Muscle of leg (tissue), 3 donors: ENCODE measurements at regions not wholly inside any gene's neighbourhood (a gene's known extent, or its start where the extent isn't known, plus 50 kb on each side); places are given as distances from the start of the nearest gene placed in this dataset.
A peak's percentile ranks its signal among the peaks of the same experiment; 100 is the strongest.

ENCODE experiments used
- DNase-seq: peaks from one replicate; pipeline ENCODE4 v3.0.0; 2013
- H3K27ac ChIP-seq: one replicate; pipeline ENCODE4 v1.5.1; 2013; ENCODE audit warnings: mild to moderate bottlenecking, low read length, control low read depth
- H3K27me3 ChIP-seq: one replicate; pipeline ENCODE4 v1.6.1; 2013; ENCODE audit warnings: low read length; ENCODE audit not compliant: control insufficient read depth, insufficient read depth
- H3K36me3 ChIP-seq: one replicate; pipeline ENCODE4 v1.6.1; 2013; ENCODE audit warnings: low read length; ENCODE audit not compliant: control insufficient read depth, insufficient read depth
- H3K4me1 ChIP-seq: one replicate; pipeline ENCODE4 v1.6.1; 2013; ENCODE audit warnings: low read length; ENCODE audit not compliant: control insufficient read depth, insufficient read depth
- H3K4me3 ChIP-seq: one replicate; pipeline ENCODE4 v1.5.1; 2013; ENCODE audit warnings: low read length, control low read depth
- H3K9me3 ChIP-seq: replicated peaks from 2 replicates; pipeline ENCODE4 v1.6.1; 2013; ENCODE audit warnings: low read depth, low read length; ENCODE audit not compliant: control insufficient read depth
- WGBS: methylation state at CpG from one replicate; pipeline ENCODE4 v1.1.5; 2013; ENCODE audit warnings: missing lambda C conversion rate; ENCODE audit not compliant: insufficient coverage; 5-methylcytosine and 5-hydroxymethylcytosine counted together

DNA sequence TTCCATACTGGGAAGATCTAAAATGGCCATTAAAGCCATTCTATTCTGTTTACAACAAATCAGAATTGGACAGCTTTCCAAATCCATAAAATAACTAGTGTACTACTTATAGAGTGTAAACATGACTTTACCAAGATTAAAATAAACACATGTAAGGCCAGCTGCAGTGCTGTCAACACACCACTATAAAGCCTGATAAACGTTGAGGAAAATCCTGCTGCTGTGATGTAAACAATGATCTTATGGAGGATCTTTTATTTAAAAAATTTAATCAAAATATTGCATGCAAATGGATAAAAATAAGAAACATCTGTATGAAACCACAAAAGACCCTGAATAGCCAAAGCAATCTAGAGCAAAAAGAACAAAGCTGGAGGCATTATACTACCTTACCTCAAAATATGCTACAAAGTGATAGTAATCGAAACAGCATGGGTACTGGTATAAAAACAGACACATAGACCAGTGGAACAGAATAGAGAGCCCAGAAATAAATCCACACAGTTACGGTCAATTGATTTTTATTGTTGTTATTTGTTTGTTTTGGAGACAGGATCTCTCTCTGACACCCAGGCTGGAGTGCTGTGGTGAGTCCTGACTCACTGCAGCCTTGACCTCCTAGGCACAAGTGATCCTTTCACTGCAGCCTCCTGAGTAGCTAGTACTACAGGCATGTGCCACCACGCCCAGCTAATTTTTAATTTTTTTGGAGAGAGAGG, 428.8 kb upstream of the C2CD4B start:
- no peak overlapping the region for H3K4me3 ChIP-seq
- no peak overlapping the region for H3K27ac ChIP-seq
- no peaks in the 10 kb centered on the region for H3K9me3 ChIP-seq
- H3K4me1 ChIP-seq = peaks cover 11% of the 10 kb centered on the region
- H3K36me3 ChIP-seq = peaks cover 5% of the 10 kb centered on the region
- no peak for DNase-seq
- WGBS = no CpG with 5 or more reads among the region's 4 CpGs
- H3K27me3 ChIP-seq = no peaks in the 10 kb centered on the region

DNA sequence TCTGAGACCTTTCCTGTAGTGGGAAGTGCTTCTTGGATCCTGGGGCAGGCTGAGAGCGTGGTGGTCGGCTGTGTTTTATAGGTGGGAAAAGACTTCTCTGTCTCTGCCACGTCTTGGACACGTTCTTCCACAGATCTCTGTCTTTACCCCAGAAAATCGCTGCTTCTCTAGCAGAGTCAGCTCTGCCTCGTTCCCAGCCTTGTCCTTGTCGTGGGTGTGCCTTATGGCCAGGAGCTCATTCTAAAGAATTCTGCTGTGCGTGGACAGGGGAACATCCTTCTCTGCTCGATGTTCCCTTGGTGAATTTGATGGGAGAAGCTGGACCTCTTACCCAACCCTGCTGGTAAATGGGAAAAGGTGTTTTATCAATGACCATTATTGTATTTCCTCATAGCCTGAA, 433.1 kb upstream of the C2CD4B start:
- Histone ChIP-seq H3K36me3 (no peaks in the 10 kb centered on the region), H3K9me3 (no peaks in the 10 kb centered on the region), H3K27ac (no peak overlapping the region), H3K27me3 (no peaks in the 10 kb centered on the region), H3K4me3 (no peak overlapping the region), H3K4me1 (peaks cover 16% of the 10 kb centered on the region)
- DNase-seq = no peak
- WGBS = 90% methylated on average over 3 of the region's 9 CpGs

GRCh38 chr15:62599791-62600777, 435.0 kb upstream of the C2CD4B start:
- H3K27me3 ChIP-seq = no peaks in the 10 kb centered on the region
- WGBS = 23% methylated on average over 6 of the region's 13 CpGs
- no peaks in the 10 kb centered on the region for H3K9me3 ChIP-seq
- H3K4me3 ChIP-seq = no peak overlapping the region
- peak overlapping the region; percentile 57 for H3K27ac ChIP-seq
- peaks cover 14% of the 10 kb centered on the region for H3K4me1 ChIP-seq
- peak; percentile 63 for DNase-seq
- H3K36me3 ChIP-seq = no peaks in the 10 kb centered on the region

GRCh38 chr15:62601777-62602545, 436.9 kb upstream of the C2CD4B start:
- Histone ChIP-seq H3K27me3 (no peaks in the 10 kb centered on the region), H3K27ac (no peak overlapping the region), H3K9me3 (no peaks in the 10 kb centered on the region), H3K4me1 (peaks cover 17% of the 10 kb centered on the region), H3K4me3 (no peak overlapping the region), H3K36me3 (no peaks in the 10 kb centered on the region)
- no peak for DNase-seq
- WGBS = no CpG with 5 or more reads among the region's 9 CpGs

DNA sequence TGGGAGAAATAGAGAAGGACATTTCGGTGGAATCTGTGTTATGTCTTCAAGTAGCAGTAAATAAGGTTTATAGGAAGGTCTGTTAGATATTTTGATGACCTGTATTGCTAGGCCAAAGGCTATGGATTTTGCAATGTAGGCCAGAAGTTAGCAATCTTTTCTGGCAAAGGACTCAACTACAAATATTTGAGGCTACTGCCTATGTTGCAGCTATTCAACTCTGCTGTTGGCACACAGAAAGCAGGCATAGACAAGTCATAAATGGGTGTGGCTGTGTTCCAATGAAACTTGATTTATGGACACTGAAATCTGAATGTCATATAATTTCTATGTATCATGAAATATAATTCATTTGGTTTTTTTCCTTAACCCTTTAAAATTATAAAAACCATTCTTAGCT, 438.7 kb upstream of the C2CD4B start:
- Histone ChIP-seq H3K27ac (no peak overlapping the region), H3K36me3 (no peaks in the 10 kb centered on the region), H3K4me1 (peaks cover 16% of the 10 kb centered on the region), H3K4me3 (no peak overlapping the region), H3K9me3 (no peaks in the 10 kb centered on the region), H3K27me3 (no peaks in the 10 kb centered on the region)
- no peak for DNase-seq
- WGBS = 88% methylated on average over 1 of the region's 1 CpG

DNA sequence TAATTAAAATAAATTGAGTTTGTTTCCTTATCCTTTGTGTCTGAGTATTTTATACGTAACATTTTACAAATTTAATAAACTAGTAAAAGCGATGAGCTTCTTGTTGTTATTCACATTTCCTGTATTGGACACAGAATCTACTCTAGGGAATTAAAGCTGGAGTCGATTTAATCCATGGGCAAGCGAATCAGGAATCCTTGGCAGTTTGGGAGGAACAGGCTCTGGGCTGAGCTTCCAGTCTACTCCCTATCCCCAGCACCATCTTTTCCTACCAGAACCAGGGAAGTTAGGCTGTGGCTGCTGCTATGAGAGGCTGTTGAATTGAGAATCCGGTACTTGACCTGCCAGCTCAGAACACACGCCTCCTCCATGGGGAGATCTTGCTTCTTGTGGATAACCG, 437.3 kb upstream of the TPM1 start:
- H3K9me3 ChIP-seq = no peaks in the 10 kb centered on the region
- H3K4me3 ChIP-seq = no peak overlapping the region
- WGBS = 45% methylated on average over 2 of the region's 7 CpGs
- peaks cover 7% of the 10 kb centered on the region for H3K4me1 ChIP-seq
- peak; percentile 86 for DNase-seq
- H3K36me3 ChIP-seq = no peaks in the 10 kb centered on the region
- no peak overlapping the region for H3K27ac ChIP-seq
- H3K27me3 ChIP-seq = no peaks in the 10 kb centered on the region

DNA sequence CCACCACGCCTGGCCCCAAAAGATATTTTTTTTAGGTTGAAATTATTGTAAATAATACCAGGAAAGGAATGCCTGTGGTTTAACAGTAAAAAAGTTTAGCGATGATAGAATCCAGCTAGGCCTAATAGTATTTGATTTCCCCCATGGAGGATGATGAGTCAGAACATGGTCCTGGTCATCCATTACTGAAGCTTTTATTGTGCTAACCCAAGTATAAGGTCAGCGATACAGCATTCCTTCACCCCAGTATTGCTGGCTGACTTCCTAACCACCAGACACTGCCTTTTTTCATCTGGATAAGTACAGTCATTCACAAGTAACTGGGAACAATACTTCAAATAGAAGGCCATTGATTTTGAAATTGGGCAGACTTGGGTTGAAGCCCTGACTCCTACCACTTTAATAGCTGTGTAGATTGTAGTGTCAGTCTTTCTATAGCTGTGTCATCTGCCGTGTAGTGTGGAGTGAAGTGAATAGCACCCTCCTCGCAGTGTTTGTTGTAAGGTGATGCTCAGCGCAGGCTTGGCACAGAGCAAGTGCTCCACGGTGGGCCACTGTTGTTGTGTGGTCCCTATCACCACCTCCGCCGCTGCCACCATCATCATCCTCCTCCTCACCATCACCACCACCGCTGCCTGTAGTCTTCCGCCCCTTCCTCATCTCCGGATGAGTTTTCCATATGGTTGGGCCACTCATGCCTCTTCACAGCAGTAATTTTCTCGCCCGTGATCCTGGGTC, 436.0 kb upstream of the TPM1 start:
- Histone ChIP-seq H3K9me3 (no peaks in the 10 kb centered on the region), H3K36me3 (no peaks in the 10 kb centered on the region), H3K27ac (no peak overlapping the region), H3K4me1 (peaks cover 5% of the 10 kb centered on the region), H3K4me3 (no peak overlapping the region), H3K27me3 (no peaks in the 10 kb centered on the region)
- WGBS = 97% methylated on average over 10 of the region's 14 CpGs
- DNase-seq = peak; percentile 29

- DNase-seq = no peak
- H3K9me3 ChIP-seq = no peaks in the 10 kb centered on the region
- no peak overlapping the region for H3K4me3 ChIP-seq
- no peaks in the 10 kb centered on the region for H3K27me3 ChIP-seq
- H3K36me3 ChIP-seq = no peaks in the 10 kb centered on the region
- no CpG with 5 or more reads among the region's 1 CpG for WGBS
- no peak overlapping the region for H3K27ac ChIP-seq
- peaks cover 5% of the 10 kb centered on the region for H3K4me1 ChIP-seq
Observed at GRCh38 chr15:62607114-62607462, 435.5 kb upstream of the TPM1 start.

DNA sequence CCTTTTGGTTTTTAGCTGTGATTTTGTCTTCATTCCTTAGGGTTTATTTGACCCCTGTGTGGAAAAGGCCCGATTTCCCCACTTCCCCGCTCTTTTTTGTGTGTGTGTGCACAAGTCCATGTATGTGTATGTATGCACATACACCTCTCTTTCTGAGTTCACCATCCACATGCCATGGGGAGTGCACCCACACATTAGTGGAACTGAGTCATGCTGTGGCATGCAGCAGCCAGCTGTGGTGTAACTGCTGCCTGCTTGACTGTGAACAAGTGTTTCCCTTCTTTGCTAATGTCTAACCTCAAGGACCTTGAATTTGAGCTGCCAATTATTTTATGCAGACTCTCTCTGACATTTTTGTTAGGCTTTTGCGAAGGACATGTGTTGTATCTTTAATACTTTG, 434.9 kb upstream of the TPM1 start:
- Histone ChIP-seq H3K36me3 (no peaks in the 10 kb centered on the region), H3K9me3 (no peaks in the 10 kb centered on the region), H3K4me3 (no peak overlapping the region), H3K27me3 (no peaks in the 10 kb centered on the region), H3K27ac (no peak overlapping the region), H3K4me1 (peaks cover 5% of the 10 kb centered on the region)
- WGBS = no CpG with 5 or more reads among the region's 3 CpGs
- no peak for DNase-seq
